H1 (cell line): ENCODE measurements at regions not wholly inside any gene's neighbourhood (a gene's known extent, or its start where the extent isn't known, plus 50 kb on each side); places are given as distances from the start of the nearest gene placed in this dataset.

Experiments
- CTCF ChIA-PET: fragments of 300-600 bp; sonication (Branson Sonifier 250); formaldehyde crosslinking; loops from one replicate; lab custom pipeline; 2021; ENCODE audit not compliant: partially characterized antibody; lab: Charles Lee
- POLR2A ChIA-PET: fragments of 300-600 bp; sonication (Branson Sonifier 250); formaldehyde crosslinking; loops from one replicate; lab custom pipeline; 2021; ENCODE audit warnings: inconsistent platforms; ENCODE audit not compliant: partially characterized antibody; lab: Charles Lee
- DNase-seq, 2 experiments: peaks; one replicate each; pipeline versions ENCODE4 v3.0.0 to v3.0.0-alpha.2; 2010 to 2022; ENCODE audit warnings: low spot score in 2 of 2, low read depth in 1 of 2, mixed read lengths in 1 of 2
- FAIRE-seq: peaks from 2 replicates; lab custom pipeline; 2011; peaks lifted over from hg19 to GRCh38; lab: Jason Lieb, UNC
- H2AFZ ChIP-seq: 2 replicates; pipeline ENCODE4 v1.8.1; 2012; ENCODE audit warnings: low read length, inconsistent platforms
- H2AK5ac ChIP-seq: 2 replicates; pipeline ENCODE4 v1.6.1; 2013; ENCODE audit warnings: low read depth, low read length
- H2BK120ac ChIP-seq: replicated peaks from 2 replicates; pipeline ENCODE3; 2013; ENCODE audit warnings: low read depth, low read length, inconsistent platforms
- H2BK12ac ChIP-seq: 2 replicates; pipeline ENCODE4 v1.6.1; 2013; ENCODE audit warnings: low read depth, low read length
- H2BK15ac ChIP-seq: 2 replicates; pipeline ENCODE4 v1.6.1; 2013; ENCODE audit warnings: low read length
- H2BK20ac ChIP-seq: 2 replicates; pipeline ENCODE4 v1.6.1; 2013; ENCODE audit warnings: low read length
- H2BK5ac ChIP-seq: 2 replicates; pipeline ENCODE4 v1.6.1; 2013; ENCODE audit warnings: low read depth, low read length
- H3K14ac ChIP-seq: 2 replicates; pipeline ENCODE4 v1.6.1; 2013; ENCODE audit warnings: inconsistent platforms; ENCODE audit not compliant: insufficient read length
- H3K18ac ChIP-seq: 2 replicates; pipeline ENCODE4 v1.6.1; 2013; ENCODE audit warnings: low read length; ENCODE audit errors: extremely low read depth
- H3K23ac ChIP-seq: 2 replicates; pipeline ENCODE4 v1.6.1; 2013; ENCODE audit warnings: inconsistent platforms; ENCODE audit not compliant: insufficient read length
- H3K23me2 ChIP-seq: 2 replicates; pipeline ENCODE4 v1.6.1; 2013; ENCODE audit warnings: low read depth, low read length
- H3K27ac ChIP-seq: 2 replicates; pipeline ENCODE4 v1.6.1; 2011; ENCODE audit warnings: low read depth, low read length, inconsistent platforms
- H3K27me3 ChIP-seq, 4 experiments: replicated peaks in 1 of 4; 1 replicate in 1 of 4; 2 replicates in 3 of 4; pipeline versions ENCODE4 v1.6.1 to v1.8.1; 2011 to 2013; ENCODE audit warnings: low read length in 3 of 4, mild to moderate bottlenecking in 3 of 4, inconsistent platforms in 2 of 4, mixed read lengths in 2 of 4, moderate library complexity in 1 of 4; ENCODE audit not compliant: control insufficient read depth in 3 of 4, insufficient read depth in 3 of 4; ENCODE audit errors: extremely low read depth in 1 of 4
- H3K36me3 ChIP-seq, 4 experiments: 2 replicates each; pipeline versions ENCODE4 v1.6.1 to v1.8.1; 2011 to 2013; ENCODE audit warnings: mild to moderate bottlenecking in 4 of 4, low read length in 3 of 4, moderate library complexity in 2 of 4, control low read depth in 1 of 4, inconsistent platforms in 1 of 4; ENCODE audit not compliant: insufficient read depth in 4 of 4, control insufficient read depth in 2 of 4
- H3K4ac ChIP-seq: replicated peaks from 2 replicates; pipeline ENCODE3; 2013; ENCODE audit warnings: low read length, low read depth, mixed read lengths, inconsistent platforms; ENCODE audit not compliant: insufficient read length
- H3K4me1 ChIP-seq, 4 experiments: replicated peaks in 1 of 4; 1 replicate in 1 of 4; 2 replicates in 3 of 4; pipeline versions ENCODE4 v1.6.1 to v1.8.1; 2011 to 2013; ENCODE audit warnings: low read length in 3 of 4, inconsistent platforms in 2 of 4, mixed read lengths in 1 of 4; ENCODE audit not compliant: insufficient read depth in 4 of 4, control insufficient read depth in 3 of 4
- H3K4me2 ChIP-seq, 2 experiments: 2 replicates each; pipeline versions ENCODE4 v1.6.1 to v1.8.1; 2011 to 2013; ENCODE audit warnings: low read depth in 2 of 2, low read length in 2 of 2, control low read depth in 1 of 2, inconsistent platforms in 1 of 2, mild to moderate bottlenecking in 1 of 2; ENCODE audit not compliant: insufficient read depth in 1 of 2
- H3K4me3 ChIP-seq, 4 experiments: fragments of 200-600, 300-600 bp in 1 of 4; sonication (generic), shearing (Covaris generic), sonication (Bioruptor Twin) in 1 of 4; 2 replicates each; pipeline versions ENCODE4 v1.5.1 to v1.8.1; 2011 to 2016; ENCODE audit warnings: low read length in 4 of 4, low read depth in 3 of 4, control low read depth in 2 of 4, inconsistent platforms in 2 of 4, mild to moderate bottlenecking in 2 of 4, mixed read lengths in 1 of 4, moderate library complexity in 1 of 4; ENCODE audit not compliant: insufficient read depth in 2 of 4; ENCODE audit errors: extremely low read depth in 1 of 4
- H3K56ac ChIP-seq: replicated peaks from 2 replicates; pipeline ENCODE3; 2013; ENCODE audit warnings: low read depth, mild to moderate bottlenecking, mixed read lengths, low read length, inconsistent platforms; ENCODE audit not compliant: insufficient read length
- H3K79me1 ChIP-seq: 2 replicates; pipeline ENCODE4 v1.6.1; 2013; ENCODE audit warnings: low read depth, low read length, control low read depth
- H3K79me2 ChIP-seq, 2 experiments: 2 replicates each; pipeline versions ENCODE4 v1.6.1 to v1.8.1; 2012 to 2013; ENCODE audit warnings: low read length in 2 of 2, mild to moderate bottlenecking in 2 of 2, inconsistent platforms in 1 of 2; ENCODE audit not compliant: insufficient read depth in 2 of 2, control insufficient read depth in 1 of 2
- H3K9ac ChIP-seq, 4 experiments: replicated peaks in 1 of 4; 1 replicate in 1 of 4; 2 replicates in 3 of 4; pipeline versions ENCODE4 v1.6.1 to v1.8.1; 2011 to 2013; ENCODE audit warnings: low read depth in 3 of 4, low read length in 3 of 4, control low read depth in 2 of 4, mild to moderate bottlenecking in 2 of 4, moderate library complexity in 2 of 4, inconsistent platforms in 1 of 4; ENCODE audit errors: extremely low read depth in 1 of 4
- H3K9me3 ChIP-seq, 2 experiments: 2 replicates each; pipeline versions ENCODE4 v1.6.1 to v1.8.1; 2012 to 2013; ENCODE audit warnings: mild to moderate bottlenecking in 2 of 2, moderate library complexity in 2 of 2, control low read depth in 1 of 2, inconsistent platforms in 1 of 2, low read depth in 1 of 2, low read length in 1 of 2, mixed read lengths in 1 of 2; ENCODE audit not compliant: insufficient read depth in 2 of 2
- H4K20me1 ChIP-seq, 2 experiments: replicated peaks in 1 of 2; 2 replicates each; pipeline versions ENCODE3 to v1.8.1; 2011 to 2013; ENCODE audit warnings: inconsistent platforms in 2 of 2, low read length in 2 of 2, mild to moderate bottlenecking in 1 of 2; ENCODE audit not compliant: insufficient read depth in 2 of 2, control insufficient read depth in 1 of 2
- H4K5ac ChIP-seq: 2 replicates; pipeline ENCODE4 v1.6.1; 2013; ENCODE audit warnings: low read length, low read depth, mixed read lengths, inconsistent platforms; ENCODE audit not compliant: insufficient read length
- H4K8ac ChIP-seq: 2 replicates; pipeline ENCODE4 v1.8.0; 2013; ENCODE audit warnings: mild to moderate bottlenecking, moderate library complexity, low read length, inconsistent platforms; ENCODE audit not compliant: insufficient read depth; ENCODE audit errors: extremely low read depth
- H4K91ac ChIP-seq: replicated peaks from 2 replicates; pipeline ENCODE3; 2013; ENCODE audit warnings: low read length, mixed read lengths, inconsistent platforms; ENCODE audit not compliant: insufficient read length
- GABPA ChIP-seq: IDR thresholded peaks from 2 replicates; pipeline ENCODE4 v1.6.1; 2011; ENCODE audit warnings: mild to moderate bottlenecking, low read length, moderate library complexity, borderline replicate concordance; ENCODE audit not compliant: insufficient read depth
- HDAC2 ChIP-seq, 2 experiments: fragments of 300-600 bp in 1 of 2; sonication (generic) in 1 of 2; IDR thresholded peaks; 2 replicates each; pipeline ENCODE4 v1.6.1; 2011 to 2012; ENCODE audit warnings: low read depth in 2 of 2, low read length in 2 of 2, mild to moderate bottlenecking in 2 of 2, moderate library complexity in 2 of 2, borderline replicate concordance in 1 of 2, inconsistent platforms in 1 of 2
- NANOG ChIP-seq: IDR thresholded peaks from 2 replicates; pipeline ENCODE4 v1.6.1; 2011; ENCODE audit warnings: low read length, low read depth, mild to moderate bottlenecking, inconsistent platforms; ENCODE audit not compliant: insufficient read depth, poor library complexity, severe bottlenecking
- SAP30 ChIP-seq: fragments of 300-600 bp; sonication (generic); IDR thresholded peaks from 2 replicates; pipeline ENCODE4 v1.7.1; 2012; ENCODE audit warnings: low read length, moderate library complexity, mild to moderate bottlenecking, inconsistent platforms; ENCODE audit not compliant: insufficient read depth, insufficient replicate concordance
- WGBS, 2 experiments: shearing (Covaris generic) in 1 of 2; methylation state at CpG; one replicate each; pipeline versions ENCODE4 v1.1.6 to v1.1.7; 2013 to 2015; ENCODE audit warnings: low lambda C conversion rate in 2 of 2, mixed read lengths in 2 of 2, inconsistent platforms in 1 of 2, low coverage in 1 of 2, missing lambda C conversion rate in 1 of 2; ENCODE audit not compliant: insufficient replicate concordance in 2 of 2, insufficient coverage in 1 of 2, insufficient read length in 1 of 2; ENCODE audit errors: extremely low coverage in 1 of 2, missing lambda C conversion rate in 1 of 2; 5-methylcytosine and 5-hydroxymethylcytosine counted together

DNA sequence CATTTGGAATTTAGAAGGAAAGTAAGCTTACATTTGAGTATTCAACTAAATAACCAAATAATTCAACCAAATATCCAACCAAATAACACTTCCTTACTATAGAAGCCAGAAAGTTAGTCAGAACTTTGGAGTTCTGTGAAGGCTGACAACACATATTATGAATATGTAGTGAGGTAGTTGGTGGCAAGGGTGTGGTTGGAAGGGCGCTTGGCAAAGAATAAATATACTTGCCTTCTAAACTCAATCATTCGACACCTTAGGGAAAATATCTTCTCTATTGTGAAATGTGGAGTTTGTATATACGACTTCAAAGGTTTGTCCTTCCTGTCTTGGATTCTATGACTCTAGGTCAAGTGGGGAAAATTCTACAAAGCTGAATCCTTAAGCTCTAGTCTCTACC is 111.7 kb upstream of the OSTN start:
- Histone ChIP-seq H3K79me1 (no peaks in the 10 kb centered on the region), H3K79me2 (no peaks in the 10 kb centered on the region), H3K56ac (no peak overlapping the region), H3K14ac (no peak overlapping the region), H3K27me3 (no peaks in the 10 kb centered on the region), H2AK5ac (no peak overlapping the region), H2BK5ac (no peak overlapping the region), H3K36me3 (no peaks in the 10 kb centered on the region), H3K4me2 (no peak overlapping the region), H4K8ac (no peak overlapping the region), H2BK12ac (no peak overlapping the region), H4K91ac (no peak overlapping the region), H3K9ac (no peak overlapping the region), H2BK15ac (no peak overlapping the region), H2BK20ac (no peak overlapping the region), H3K4ac (no peak overlapping the region), H3K23me2 (no peaks in the 10 kb centered on the region), H4K5ac (no peak overlapping the region), H3K9me3 (no peaks in the 10 kb centered on the region), H2AFZ (no peak overlapping the region), H3K18ac (no peak overlapping the region), H3K4me3 (no peak overlapping the region), H3K27ac (no peak overlapping the region), H3K4me1 (no peaks in the 10 kb centered on the region), H3K23ac (no peak overlapping the region), H4K20me1 (no peaks in the 10 kb centered on the region), H2BK120ac (no peak overlapping the region)
- DNase-seq (no peak), FAIRE-seq (no peak)
- POLR2A ChIA-PET: no interaction called here
- WGBS, 2 experiments: 98% methylated on average over 3 of the region's 3 CpGs; no CpG with 5 or more reads in 1 of the 2 experiments
- CTCF ChIA-PET: interaction anchor here (1.0 to 1.4 kb wide), 3 partner anchors 11 to 56 kb away, joined by 3 to 4 read pairs (median 3); no protein-coding TSS in a partner anchor
- TF ChIP-seq SAP30 (no peak), HDAC2 (IDR thresholded peaks at IDR 0.05; ENCODE audit: borderline replicate concordance in 1 of 2, low read depth in 2 of 2, low read length in 2 of 2) (no peak), NANOG (no peak), GABPA (no peak)
